ENCODE measurements at regions not wholly inside any gene's neighbourhood (a gene's known extent, or its start where the extent isn't known, plus 50 kb on each side); places are given as distances from the start of the nearest gene placed in this dataset.

- TF ChIP-seq POLR2A (IDR thresholded peaks at IDR 0.05) (no peak), CTCF (IDR thresholded peaks at IDR 0.05) (no peak), EP300 (IDR thresholded peaks at IDR 0.05) (no peak)
These were observed 132.5 kb upstream of the DPT start for GRCh38 chr1:168861421-168862004.

All from tibial nerve (tissue), 4 donors.